Transverse colon (tissue), 4 donors: ENCODE measurements at regions not wholly inside any gene's neighbourhood (a gene's known extent, or its start where the extent isn't known, plus 50 kb on each side); places are given as distances from the start of the nearest gene placed in this dataset.

Source experiments
- CTCF ChIP-seq, 5 experiments: fragments of 200-600 bp in 3 of 5; fragments of 450-650 bp in 2 of 5; sonication (generic) in 3 of 5; IDR thresholded peaks; 1 replicate in 2 of 5; 2 replicates in 3 of 5; pipeline ENCODE4 v1.5.1; 2016 to 2017; ENCODE audit warnings: antibody characterized with exemption in 5 of 5, inconsistent platforms in 3 of 5, mild to moderate bottlenecking in 2 of 5, moderate library complexity in 1 of 5
- EP300 ChIP-seq: sonication (generic); formaldehyde crosslinking; IDR thresholded peaks from one replicate; pipeline ENCODE4 v1.6.1; 2017; ENCODE audit warnings: antibody characterized with exemption, low read depth
- POLR2A ChIP-seq: fragments of 450-650 bp; IDR thresholded peaks from one replicate; pipeline ENCODE4 v1.6.1; 2016; ENCODE audit warnings: antibody characterized with exemption, mild to moderate bottlenecking, moderate library complexity
- POLR2AphosphoS5 ChIP-seq, 3 donors: sonication (generic); formaldehyde crosslinking; IDR thresholded peaks; one replicate each; pipeline ENCODE4 v1.6.1; 2016; ENCODE audit warnings: antibody characterized with exemption in 3 of 3

- TF ChIP-seq CTCF (IDR thresholded peaks at IDR 0.05) (no peak), POLR2A (no peak), POLR2AphosphoS5 (IDR thresholded peaks at IDR 0.05) (no peak), EP300 (no peak)
These were observed 516.2 kb downstream of the TBC1D22A start for GRCh38 chr22:47278655-47279054.
